Stimulated activated CD8-positive, alpha-beta memory T cell treated with anti-CD3 and anti-CD28 coated beads, Interleukin-4, amount 100 ng/mL, for 48 hours (primary cell): ENCODE measurements at regions not wholly inside any gene's neighbourhood (a gene's known extent, or its start where the extent isn't known, plus 50 kb on each side); places are given as distances from the start of the nearest gene placed in this dataset.

Experiments
- DNase-seq: peaks from one replicate; pipeline ENCODE4 v3.0.0-alpha.2; 2020

DNA sequence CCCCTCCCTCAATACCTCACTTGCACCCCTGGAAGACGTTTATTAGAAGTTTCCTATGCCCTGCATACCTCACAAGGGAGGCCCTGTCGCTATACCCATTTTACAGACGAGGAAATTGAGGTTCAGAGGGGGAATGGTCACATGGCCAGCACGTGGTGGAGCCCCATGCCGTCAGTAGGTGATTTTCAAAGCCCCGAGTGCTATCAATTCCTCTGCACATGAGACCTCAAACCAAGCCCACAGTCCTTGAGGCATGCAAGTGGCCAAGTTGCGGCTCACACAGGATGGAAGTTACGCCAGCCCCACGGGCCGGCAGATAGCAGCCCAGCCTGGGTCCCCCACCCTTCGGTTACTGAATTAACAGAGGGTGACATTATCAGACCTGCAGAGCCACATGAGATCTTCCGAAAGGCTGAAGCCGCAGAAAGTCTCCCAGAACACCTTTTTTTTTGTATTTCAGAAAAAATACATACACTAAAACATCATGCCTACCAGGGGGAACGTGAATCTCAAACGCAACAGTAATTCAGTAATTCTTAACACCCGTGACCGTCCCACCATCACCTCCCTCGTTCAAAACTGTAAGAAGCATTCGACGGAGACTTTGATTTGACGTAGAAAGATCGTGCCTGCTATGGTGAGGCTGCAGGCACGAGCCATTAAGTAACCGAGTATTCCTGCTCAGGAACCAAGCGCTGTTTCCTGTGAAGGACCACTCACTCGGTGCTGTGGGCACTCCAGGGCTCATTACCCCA is 129.0 kb downstream of the RFLNA start:
- DNase-seq: peak; percentile 34

DNA sequence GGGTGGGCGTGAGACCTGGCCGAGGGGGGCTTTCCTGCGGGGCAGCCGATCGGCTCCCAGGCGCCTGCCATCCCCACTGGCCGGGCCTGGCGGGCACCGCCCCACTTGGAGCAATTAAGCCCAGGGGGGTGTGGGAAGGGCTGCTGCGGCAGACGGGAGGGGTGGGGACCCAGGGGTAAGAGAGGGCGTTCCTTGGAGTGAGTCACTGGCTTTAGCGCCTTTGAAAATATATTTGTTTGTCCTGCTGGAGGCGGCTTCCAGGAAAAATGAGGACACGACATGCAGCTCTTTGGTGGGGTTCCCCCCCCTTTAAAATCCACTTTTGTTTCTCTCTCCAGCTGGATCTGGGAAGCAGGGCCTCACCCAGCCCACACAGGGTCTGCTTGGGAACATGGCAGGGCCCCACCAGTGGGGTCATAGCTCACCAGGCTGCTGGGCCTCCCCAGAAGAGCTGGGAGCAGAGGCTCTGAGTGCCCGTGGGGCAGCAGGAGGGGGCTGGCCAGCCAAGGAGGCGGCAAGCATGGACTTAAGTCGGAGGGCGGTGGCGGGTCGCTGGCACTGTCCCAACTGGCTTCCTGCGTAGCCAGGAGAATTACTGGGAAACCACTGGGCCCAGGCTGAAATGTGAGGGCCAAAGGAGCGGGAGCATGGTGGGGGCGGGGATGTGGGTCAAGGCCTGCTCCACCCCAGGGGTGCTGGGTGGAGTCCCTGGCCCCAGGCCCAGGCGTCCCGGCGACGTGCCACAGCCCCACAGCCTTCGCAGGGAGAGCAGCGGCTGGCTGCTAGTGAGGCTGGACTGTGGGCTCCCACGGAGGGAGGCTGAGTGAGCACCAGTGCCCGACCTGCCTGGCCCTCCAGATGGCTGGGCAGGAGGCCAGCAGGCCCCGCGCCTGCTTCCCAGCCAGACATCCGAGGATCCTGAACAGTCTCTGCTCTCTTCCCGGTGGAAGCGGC is 128.0 kb downstream of the RFLNA start:
- no peak for DNase-seq

DNA sequence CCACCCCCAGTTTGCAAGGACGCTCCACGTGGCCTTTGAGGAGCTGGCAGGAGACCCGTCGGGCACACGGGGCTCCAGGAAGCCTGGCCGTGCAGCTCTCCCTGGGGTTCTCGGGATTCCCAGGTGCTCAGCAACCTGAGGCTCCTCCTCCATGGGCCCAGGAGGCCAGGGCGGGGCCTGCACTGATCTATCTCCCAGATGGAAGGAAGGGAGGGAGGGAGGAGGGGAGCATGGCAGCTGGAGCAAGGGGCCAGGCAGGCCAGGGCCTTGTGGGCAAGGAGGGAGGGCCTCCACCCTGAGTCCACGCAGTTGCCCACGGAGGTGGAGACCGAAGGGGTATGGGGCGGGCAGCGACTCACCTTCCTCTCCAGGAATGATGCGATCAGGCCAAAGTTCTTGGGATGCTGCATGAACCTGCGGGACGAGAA is 127.3 kb downstream of the RFLNA start:
- no peak for DNase-seq

DNA sequence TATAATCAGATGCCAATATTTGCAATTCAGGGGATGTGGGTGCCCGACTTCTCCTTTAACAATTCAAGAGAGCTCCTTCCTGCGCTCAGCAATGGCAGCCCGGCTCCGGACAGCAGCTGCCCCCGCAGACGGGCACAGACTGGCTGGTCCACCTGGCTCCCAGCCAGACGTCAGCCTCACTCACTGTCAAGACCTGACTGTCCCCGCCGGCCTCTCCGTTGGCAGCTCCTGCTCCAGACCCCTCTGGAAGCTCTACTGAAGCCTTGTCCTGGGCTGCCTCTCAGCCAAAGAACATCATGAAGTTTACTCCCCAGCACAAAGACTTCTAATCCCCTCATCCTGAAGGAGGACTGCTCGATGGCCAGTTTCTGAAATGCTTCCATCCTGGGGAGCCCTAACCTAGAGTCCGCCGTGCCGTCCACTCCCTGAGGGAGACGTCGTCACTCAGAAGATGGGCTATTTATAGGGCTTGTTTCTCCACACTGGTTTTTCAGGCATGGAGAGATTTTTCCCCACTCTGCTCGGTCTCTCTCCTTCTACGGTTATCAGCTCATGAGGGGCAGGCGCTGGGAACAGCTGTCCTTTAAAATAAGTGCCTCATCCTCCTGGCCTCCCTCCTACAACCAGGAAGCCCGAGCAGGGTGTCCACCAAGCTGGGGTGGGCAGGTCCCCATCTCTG is 126.2 kb downstream of the RFLNA start:
- no peak for DNase-seq

DNA sequence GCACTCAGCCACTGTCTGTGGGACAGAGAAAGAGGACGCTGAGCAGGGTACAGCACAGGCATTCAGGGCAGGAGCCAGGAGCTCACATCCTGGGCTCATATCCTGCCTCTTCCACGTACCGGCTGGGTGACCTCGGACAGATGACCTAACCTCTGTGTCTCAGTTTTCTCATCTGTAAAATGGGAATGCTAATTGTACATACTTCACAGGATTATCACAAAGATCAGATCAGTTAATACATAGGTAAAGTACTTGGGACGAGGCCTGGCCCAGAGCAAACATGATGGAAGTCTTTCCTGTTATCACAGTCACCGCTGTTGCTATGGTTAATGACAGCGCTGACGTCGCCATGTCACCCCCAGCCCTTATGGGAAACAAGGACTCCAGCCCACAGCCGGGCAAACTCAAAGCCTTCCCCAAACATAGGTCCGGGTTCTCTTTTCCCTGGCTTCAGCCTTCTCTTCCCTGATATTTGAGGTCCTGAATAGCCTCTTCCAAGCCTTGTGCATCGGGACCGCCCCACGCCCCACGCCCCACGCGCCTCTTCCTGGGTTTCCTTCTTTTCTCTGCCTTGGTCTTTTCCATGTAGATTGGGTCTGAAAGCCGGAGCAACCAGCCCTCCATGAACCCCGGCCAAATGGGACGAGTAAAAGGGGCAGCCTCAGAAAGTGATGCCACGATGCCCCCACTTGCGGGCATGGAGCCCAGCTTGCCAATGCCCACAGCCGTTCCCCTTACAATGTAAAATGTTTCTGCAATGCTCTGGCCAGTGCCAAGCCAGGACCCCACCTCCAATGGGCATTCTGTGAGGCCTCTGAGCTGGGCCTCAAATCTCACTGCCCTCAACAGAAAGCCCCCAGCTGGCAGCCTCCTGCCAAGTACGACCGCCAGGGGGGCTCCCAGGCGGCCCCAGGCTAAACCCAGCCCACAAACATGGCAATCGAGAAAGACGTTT is 125.4 kb downstream of the RFLNA start:
- DNase-seq: no peak

DNA sequence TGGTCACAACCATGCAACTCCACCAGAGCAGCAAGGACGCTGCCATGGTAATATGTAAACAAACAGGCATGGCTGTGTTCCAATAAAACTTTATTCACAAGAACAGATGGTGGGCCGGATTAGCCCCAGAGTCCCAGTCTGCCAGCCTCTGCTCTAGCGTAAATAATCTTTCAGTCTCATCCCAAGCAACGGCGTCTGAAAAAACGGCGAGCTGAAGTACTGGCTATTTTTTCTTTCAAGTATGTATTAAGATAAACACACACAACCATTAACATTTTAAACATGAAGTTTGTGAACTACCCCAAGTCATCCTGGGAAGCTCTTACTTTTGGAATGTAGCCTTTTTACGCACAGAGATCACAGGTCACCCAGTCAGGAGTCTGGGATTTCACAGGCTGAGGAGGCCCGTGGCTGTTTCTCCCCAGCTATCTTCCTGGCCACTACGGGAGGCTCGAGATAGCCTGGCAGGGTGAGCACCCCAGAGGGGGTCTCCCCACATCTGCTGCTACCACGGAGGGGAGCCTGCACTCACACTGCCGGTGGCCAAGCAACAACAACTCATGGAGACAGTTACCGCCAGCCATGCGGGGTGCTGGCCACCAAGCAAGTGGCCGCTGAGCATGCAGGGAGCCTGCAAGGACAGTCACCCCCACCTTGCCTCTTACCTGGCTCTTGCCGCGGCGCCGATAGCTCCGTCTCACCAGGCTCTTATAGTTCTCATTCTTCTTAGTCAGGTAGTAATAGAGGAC is 124.6 kb downstream of the RFLNA start:
- no peak for DNase-seq

DNA sequence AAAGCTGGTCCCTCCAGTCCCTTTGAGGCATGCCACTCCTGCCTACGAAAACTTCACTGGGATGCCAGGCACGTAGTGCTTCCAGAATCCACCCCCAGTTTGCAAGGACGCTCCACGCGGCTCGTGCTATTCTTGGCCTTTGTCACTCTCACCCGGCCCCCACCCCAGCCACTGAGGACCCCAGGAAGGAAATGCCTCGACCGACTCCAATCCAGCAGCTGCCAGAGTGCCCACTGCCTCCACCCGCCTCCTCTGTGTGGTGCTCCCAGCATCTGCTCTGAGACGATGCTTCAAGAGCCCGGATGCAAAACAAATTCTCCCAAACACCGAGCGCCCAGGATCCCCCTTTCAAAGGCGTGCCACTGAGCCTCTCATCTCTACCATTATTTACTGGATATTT is 123.9 kb downstream of the RFLNA start:
- no peak for DNase-seq

DNA sequence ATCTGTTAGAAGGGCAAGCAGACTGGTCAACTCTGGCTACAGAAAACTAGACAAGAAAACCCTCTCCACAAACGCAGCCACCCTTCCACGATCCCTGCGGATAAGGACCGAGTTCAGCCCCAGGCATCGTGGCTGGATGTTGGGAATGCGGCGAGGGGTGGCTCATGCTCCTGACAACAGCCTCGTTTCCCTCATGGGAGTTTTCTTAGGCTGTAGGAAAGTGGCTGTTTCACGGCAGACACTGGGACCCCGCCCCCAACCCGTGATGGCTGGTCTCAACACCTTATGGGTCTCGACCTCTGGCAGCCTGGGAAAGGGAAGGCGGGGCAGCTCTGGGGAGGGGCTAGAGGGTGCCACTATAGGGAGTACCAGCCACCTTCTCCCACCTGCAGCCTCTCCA is 123.3 kb downstream of the RFLNA start:
- DNase-seq: no peak

DNA sequence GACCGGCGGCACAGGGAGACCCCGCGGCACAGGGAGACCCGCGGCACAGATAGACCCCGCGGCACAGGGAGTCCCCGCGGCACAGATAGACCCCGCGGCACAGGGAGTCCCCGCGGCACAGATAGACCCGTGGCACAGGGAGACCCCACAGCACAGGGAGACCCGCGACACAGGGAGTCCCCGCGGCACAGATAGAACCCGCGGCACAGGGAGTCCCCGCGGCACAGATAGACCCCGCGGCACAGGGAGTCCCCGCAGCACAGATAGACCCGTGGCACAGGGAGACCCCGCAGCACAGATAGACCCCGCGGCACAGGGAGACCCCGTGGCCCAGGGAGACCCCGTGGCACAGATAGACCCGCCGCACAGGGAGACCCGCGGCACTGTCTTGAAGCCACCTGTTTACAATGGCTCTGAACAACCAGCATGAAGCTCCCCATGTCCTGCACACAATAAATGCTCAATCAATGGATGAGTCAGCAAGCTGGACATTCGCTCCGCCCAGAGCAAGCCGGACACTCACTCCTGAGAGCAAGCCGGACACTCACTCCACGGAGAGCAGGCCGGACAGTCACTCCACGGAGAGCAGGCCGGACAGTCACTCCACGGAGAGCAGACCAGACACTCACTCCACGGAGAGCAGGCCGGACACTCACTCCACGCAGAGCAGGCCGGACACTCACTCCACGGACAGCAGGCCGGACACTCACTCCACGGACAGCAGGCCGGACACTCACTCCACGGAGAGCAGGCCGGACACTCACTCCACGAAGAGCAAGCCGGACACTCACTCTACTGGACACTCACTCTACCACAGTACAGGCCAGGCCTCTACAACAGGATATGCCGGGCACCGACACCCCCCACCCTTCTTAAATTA is 121.9 kb downstream of the RFLNA start:
- no peak for DNase-seq

DNA sequence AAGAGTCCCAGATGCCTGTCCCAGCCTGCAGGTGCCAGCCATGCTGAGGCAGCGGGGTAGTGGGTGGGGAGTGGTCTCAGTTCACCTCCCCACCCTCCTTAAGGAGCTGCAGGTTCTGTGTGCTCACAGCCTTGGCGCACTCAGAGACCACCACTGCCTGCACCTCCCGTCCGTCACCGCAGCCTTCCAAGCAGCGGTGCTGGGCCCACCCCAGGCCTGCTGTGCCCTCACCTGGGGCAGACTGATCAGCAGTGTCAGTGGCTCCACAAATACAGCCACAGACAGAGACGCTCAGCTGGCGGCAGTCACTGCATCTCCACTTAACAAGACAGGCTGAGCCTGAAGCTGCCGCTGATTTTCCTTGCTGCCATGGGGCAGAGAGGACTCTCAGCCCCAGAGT is 120.2 kb downstream of the RFLNA start:
- DNase-seq: no peak

DNA sequence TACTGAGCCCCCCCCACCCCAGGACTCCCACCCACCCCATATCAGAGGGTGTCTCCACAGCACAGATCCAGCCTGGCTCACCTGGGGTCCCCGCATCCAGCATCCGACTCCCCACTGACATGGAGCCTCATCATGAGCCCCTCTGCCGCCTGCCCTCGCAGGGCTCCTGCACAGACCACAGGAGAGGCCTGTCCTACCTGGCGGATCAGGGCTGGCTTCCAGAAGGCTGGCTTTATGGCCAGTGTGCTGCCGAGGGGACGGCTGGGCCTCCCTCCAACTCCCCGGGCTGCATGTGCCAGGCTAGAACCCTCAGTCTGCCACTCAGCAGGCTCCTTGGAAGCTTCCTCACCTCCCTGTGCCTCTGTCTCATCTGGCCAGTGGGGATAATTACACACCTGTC is 119.0 kb downstream of the RFLNA start:
- no peak for DNase-seq

DNA sequence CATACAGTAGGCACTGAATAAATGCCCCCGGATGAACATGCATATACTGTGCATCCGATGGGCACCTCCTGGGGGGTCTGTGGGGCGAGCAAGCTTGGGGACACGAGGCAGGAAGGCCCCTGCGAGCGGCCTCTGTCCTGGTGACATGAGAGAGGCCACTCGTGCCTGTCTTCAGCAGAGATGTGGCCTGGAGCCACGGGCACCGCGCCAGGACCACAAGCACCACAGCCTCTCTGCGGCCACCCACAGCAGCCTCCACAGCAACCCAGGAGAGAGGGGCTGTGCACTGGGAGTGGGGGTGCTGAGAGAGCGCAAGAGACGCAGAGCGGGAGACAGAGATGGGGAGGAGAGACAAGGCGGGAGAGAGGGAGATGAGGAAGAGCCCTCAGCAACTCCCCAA is 118.5 kb downstream of the RFLNA start:
- DNase-seq: no peak

DNA sequence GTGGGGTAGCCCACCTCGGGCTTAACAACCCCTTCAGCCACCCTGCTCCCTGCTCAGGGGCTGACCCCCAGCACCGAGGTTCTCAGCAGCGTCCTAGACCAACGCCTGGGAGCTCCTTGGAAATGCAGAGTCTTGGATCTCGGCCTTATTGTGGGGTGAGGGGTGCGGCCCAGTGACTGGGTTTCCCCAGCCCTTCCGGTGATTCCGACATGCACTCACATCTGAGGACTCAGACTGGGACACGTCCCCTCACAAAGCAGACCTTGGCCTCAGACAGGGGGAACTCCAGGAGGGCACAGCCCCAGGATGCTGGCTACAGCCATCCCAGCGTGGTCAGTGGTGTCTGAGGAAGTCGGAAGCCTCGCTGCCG is 117.7 kb downstream of the RFLNA start:
- DNase-seq: no peak

DNA sequence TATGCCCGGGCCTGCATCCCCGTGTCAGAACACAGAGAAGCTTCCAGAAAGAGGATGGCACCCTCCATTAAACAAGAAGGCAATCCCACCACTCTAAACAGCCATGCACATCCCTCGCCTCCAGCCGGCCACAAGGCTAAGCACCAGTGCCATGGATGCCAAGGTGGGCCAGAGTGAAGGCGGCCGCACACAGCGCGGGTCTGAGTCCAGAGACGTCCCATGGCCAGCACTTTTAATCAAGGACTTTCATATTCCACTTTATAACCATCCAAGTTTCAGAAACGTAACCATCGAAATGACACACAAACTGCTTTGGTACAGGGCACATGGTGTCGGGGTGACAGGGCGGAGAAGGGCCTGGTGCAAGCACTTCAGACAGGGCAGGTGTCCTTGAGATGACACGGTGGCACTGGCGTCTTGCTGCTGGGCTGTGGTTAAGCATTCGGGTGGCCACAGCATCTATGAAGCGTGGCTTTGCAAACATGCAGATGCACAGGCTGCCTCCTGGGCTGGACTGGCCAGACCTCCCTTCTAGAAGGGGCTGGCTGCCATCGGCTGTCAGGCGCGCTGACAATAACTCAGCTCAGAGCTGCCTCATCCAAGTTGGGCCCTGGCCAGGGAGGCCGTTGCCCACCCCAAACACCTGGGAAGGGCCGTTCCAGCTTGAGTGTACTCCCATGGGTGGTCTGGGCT is 117.2 kb downstream of the RFLNA start:
- no peak for DNase-seq

DNA sequence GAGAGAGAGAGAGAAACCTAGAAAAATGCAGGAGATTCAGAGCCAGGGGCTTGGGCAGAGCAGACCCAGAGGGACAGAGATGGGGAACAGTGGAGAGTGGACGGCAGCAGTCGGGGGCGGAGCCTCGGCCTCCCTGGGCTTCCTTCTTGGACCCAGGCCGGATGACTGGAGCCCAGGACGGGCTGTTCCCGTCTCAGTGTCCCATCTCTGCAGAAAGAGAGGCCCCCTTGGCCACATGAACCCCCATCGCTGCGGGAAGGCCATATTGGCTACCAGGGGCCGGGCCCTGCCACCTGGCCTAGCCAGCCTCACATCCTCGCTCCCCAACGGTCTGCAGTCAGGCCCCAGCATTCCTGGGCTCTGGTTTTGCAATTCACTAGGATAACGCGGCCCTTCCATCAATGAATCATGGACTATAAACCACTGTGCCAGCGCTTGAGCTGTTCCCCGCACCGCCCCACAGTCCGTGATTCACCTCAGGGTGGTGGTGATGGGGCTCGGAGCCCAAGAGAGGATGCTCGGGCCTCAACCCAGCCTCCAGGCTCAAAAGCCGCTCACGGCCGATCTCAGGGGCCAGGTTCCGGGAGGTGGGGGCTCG is 116.5 kb downstream of the RFLNA start:
- no peak for DNase-seq

DNA sequence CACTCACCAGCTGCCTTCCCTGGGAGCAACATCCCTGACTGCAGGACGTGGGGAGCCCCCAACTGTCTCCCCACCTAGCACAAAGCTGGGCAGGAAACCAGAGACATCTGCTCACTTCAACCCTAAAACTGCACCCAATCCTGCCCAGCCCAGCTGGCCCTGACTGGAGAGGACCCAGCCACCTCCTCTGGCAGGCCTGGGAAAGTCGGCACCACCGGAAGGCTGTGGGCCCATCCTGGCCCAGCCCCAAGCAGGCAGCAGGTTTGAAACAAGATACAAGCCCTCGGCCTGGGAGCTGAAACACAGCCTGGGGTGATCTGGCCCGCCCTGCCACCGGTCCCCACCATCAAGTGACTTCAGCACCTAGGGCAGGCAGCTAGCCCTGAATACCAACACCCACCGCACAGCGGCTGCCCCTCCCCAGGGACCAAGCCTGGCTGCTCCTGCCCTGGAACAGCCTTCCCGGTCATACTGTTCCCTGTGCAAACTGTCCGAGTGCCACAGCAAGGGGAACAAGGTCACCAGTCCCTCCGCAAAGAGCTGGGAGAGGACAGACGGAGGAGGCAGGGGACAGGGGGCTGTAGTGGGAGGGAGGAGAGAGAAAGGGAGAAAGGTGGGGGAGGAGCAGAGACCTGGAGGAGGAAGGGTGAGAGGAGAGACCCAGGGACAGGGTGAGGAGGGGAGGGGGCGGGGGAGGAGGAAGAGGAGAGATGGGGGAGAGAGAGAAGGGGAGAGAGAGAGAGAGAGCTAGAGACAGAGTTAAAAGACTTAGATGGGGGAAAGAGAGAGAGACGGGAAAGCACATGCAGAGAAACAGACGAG is 115.7 kb downstream of the RFLNA start:
- DNase-seq: no peak

DNA sequence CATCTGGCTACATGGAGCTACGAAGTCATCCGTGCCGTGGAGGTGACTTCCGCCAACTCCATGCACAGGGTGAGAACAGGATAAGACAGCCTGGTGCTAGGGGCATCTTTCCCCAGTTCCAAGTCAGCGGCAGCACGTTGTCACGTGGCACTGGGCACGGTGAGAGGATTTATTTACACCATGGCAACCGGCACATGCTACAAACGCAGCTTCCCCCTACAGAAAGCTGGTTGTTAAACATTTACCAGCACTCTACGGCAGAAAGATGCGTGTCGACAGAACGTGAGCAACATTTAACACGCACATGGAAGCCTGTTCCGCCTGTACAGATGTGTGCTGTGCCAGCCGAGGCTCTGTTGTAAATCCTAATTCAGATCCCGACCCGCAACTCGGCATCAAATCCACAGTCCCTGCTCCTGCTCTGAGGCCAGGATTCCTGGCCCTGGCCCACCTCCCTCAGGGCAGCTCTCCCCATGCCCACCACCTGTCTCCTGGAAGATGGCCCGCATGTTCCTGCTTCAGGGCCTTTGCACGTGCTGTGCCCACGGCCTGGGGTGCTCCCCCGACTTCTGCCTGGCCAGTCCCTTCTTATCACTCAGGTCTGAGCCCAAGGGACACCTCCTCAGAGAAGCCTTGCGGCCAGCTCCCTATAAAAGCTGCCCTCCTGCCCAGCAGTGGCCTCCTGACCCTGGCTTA is 114.1 kb downstream of the RFLNA start:
- no peak for DNase-seq

DNA sequence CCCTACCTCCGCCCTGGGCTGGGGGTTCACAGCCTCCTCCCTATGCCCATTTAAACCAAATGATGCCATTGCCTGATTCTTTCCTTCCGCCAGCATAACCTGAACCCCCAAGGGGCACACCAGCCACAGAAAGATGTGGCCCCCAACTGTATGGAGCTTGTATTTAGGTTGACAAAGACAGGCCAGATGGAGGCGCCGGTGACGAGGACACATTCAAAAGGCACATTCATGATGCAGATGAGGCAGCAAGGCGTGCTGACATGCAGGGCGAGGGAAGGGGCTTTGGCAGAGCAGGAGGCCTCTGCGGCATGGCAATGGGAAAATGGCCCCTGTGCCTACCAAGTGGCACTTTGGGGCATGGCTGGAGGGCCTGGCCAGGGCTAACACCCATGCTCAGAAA is 112.2 kb downstream of the RFLNA start:
- no peak for DNase-seq
